Calu3 (cell line): ENCODE measurements at regions not wholly inside any gene's neighbourhood (a gene's known extent, or its start where the extent isn't known, plus 50 kb on each side); places are given as distances from the start of the nearest gene placed in this dataset.

Source experiments
- BruUV-seq: library from RNA; stranded (reverse); fragments of 400-500 nt; replicated peaks from 2 replicates; lab custom pipeline; 2021; lab: Mats Ljungman, UMichigan
- CTCF ChIA-PET: fragments of 300-600 bp; sonication (Branson Sonifier 250); formaldehyde crosslinking; loops from one replicate; lab custom pipeline; 2022; ENCODE audit warnings: antibody characterized with exemption; lab: Charles Lee
- DNase-seq: peaks from one replicate; pipeline ENCODE4 v3.0.0; 2022
- H3K27ac Mint-ChIP-seq: one replicate; pipeline ENCODE4 v1.8.0; 2022; ENCODE audit warnings: mixed read lengths; ENCODE audit not compliant: unreplicated experiment
- H3K27me3 Mint-ChIP-seq: one replicate; pipeline ENCODE4 v1.8.0; 2022; ENCODE audit warnings: mixed read lengths; ENCODE audit not compliant: unreplicated experiment
- H3K36me3 Mint-ChIP-seq: one replicate; pipeline ENCODE4 v1.8.0; 2022; ENCODE audit warnings: mild to moderate bottlenecking, moderate library complexity, mixed read lengths; ENCODE audit not compliant: insufficient read depth, unreplicated experiment
- H3K4me1 Mint-ChIP-seq: one replicate; pipeline ENCODE4 v1.8.0; 2022; ENCODE audit warnings: mild to moderate bottlenecking, low read depth, mixed read lengths; ENCODE audit not compliant: unreplicated experiment
- H3K4me3 Mint-ChIP-seq: one replicate; pipeline ENCODE4 v1.8.0; 2022; ENCODE audit warnings: mild to moderate bottlenecking, low read depth, moderate library complexity, mixed read lengths; ENCODE audit not compliant: unreplicated experiment
- H3K9me3 Mint-ChIP-seq: one replicate; pipeline ENCODE4 v1.8.0; 2022; ENCODE audit warnings: low read depth, mixed read lengths; ENCODE audit not compliant: unreplicated experiment
- CTCF ChIP-seq: fragments of 200-600 bp; IDR thresholded peaks from one replicate; pipeline ENCODE4 v1.8.0; 2022; ENCODE audit warnings: antibody characterized with exemption; ENCODE audit not compliant: unreplicated experiment
- intact Hi-C: fragments of 100-400 bp; cut with micrococcal nuclease; formaldehyde crosslinking; loops from one replicate; pipeline ENCODE4 v1.10.0; 2022; ENCODE audit not compliant: unreplicated experiment

- Mint-ChIP-seq H3K27ac (no peak overlapping the region), H3K27me3 (no peaks in the 10 kb centered on the region), H3K4me3 (no peak overlapping the region), H3K9me3 (no peaks in the 10 kb centered on the region), H3K36me3 (no peaks in the 10 kb centered on the region), H3K4me1 (no peaks in the 10 kb centered on the region)
- no peak for TF ChIP-seq CTCF
- DNase-seq, result no peak
- intact Hi-C loops, result no loop called here
- CTCF ChIA-PET, result no interaction called here
- BruUV-seq, result no TSS peak
Measured at GRCh38 chr6:112806163-112806865, 459.2 kb downstream of the RFPL4B start.

GRCh38 chr6:112821476-112821875, 474.3 kb downstream of the RFPL4B start:
- no TSS peak for BruUV-seq
- H3K27me3 Mint-ChIP-seq, result no peaks in the 10 kb centered on the region
- H3K4me1 Mint-ChIP-seq, result no peaks in the 10 kb centered on the region
- H3K27ac Mint-ChIP-seq, result no peak overlapping the region
- no peak overlapping the region for H3K4me3 Mint-ChIP-seq
- no peak for TF ChIP-seq CTCF
- H3K36me3 Mint-ChIP-seq, result no peaks in the 10 kb centered on the region
- intact Hi-C loops, result no loop called here
- CTCF ChIA-PET, result no interaction called here
- H3K9me3 Mint-ChIP-seq, result no peaks in the 10 kb centered on the region
- DNase-seq, result no peak

GRCh38 chr6:112822769-112823168, 475.6 kb downstream of the RFPL4B start:
- Mint-ChIP-seq H3K4me3 (no peak overlapping the region), H3K4me1 (no peaks in the 10 kb centered on the region), H3K27ac (no peak overlapping the region), H3K9me3 (no peaks in the 10 kb centered on the region), H3K27me3 (no peaks in the 10 kb centered on the region), H3K36me3 (no peaks in the 10 kb centered on the region)
- no TSS peak for BruUV-seq
- no peak for TF ChIP-seq CTCF
- intact Hi-C loops, result no loop called here
- CTCF ChIA-PET, result no interaction called here
- no peak for DNase-seq

- BruUV-seq, result no TSS peak
- no peaks in the 10 kb centered on the region for H3K36me3 Mint-ChIP-seq
- intact Hi-C loops, result no loop called here
- H3K9me3 Mint-ChIP-seq, result no peaks in the 10 kb centered on the region
- TF ChIP-seq CTCF, result no peak
- CTCF ChIA-PET, result no interaction called here
- no peaks in the 10 kb centered on the region for H3K27me3 Mint-ChIP-seq
- no peaks in the 10 kb centered on the region for H3K4me1 Mint-ChIP-seq
- H3K4me3 Mint-ChIP-seq, result no peak overlapping the region
- no peak for DNase-seq
- H3K27ac Mint-ChIP-seq, result no peak overlapping the region
Measured at GRCh38 chr6:112827793-112828192, 480.7 kb downstream of the RFPL4B start.
